Astrocyte (in vitro differentiated cells and primary cell): ENCODE measurements at regions not wholly inside any gene's neighbourhood (a gene's known extent, or its start where the extent isn't known, plus 50 kb on each side); places are given as distances from the start of the nearest gene placed in this dataset.

Experiments
- DNase-seq: peaks from one replicate; pipeline ENCODE4 v3.0.0-alpha.2; 2010; ENCODE audit warnings: low read depth
- FAIRE-seq: peaks from 2 replicates; lab custom pipeline; 2011; peaks lifted over from hg19 to GRCh38; lab: Jason Lieb, UNC
- H2AFZ ChIP-seq: 2 replicates; pipeline ENCODE4 v1.6.0; 2012; ENCODE audit warnings: low read depth, low read length, inconsistent platforms
- H3K27ac ChIP-seq: 2 replicates; pipeline ENCODE4 v1.5.1; 2011; ENCODE audit warnings: low read depth, low read length, inconsistent platforms
- H3K27me3 ChIP-seq: 2 replicates; pipeline ENCODE4 v1.6.0; 2011; ENCODE audit warnings: low read length, inconsistent platforms; ENCODE audit not compliant: insufficient read depth
- H3K36me3 ChIP-seq: 2 replicates; pipeline ENCODE4 v1.5.1; 2011; ENCODE audit warnings: low read length, inconsistent platforms; ENCODE audit not compliant: insufficient read depth
- H3K4me1 ChIP-seq: 2 replicates; pipeline ENCODE4 v1.5.1; 2011; ENCODE audit warnings: low read length, inconsistent platforms; ENCODE audit not compliant: insufficient read depth
- H3K4me2 ChIP-seq: 2 replicates; pipeline ENCODE4 v1.6.0; 2012; ENCODE audit warnings: low read length, inconsistent platforms
- H3K4me3 ChIP-seq: 2 replicates; pipeline ENCODE4 v1.5.1; 2011; ENCODE audit warnings: low read depth, mild to moderate bottlenecking, low read length, inconsistent platforms; ENCODE audit not compliant: insufficient read depth
- H3K79me2 ChIP-seq: 2 replicates; pipeline ENCODE4 v1.6.0; 2012; ENCODE audit warnings: mild to moderate bottlenecking, low read length, inconsistent platforms; ENCODE audit not compliant: insufficient read depth
- H3K9ac ChIP-seq: 2 replicates; pipeline ENCODE4 v1.6.0; 2012; ENCODE audit warnings: mild to moderate bottlenecking, low read length, inconsistent platforms
- H3K9me3 ChIP-seq: 2 replicates; pipeline ENCODE4 v1.5.1; 2012; ENCODE audit warnings: low read depth, mild to moderate bottlenecking, low read length, inconsistent platforms; ENCODE audit not compliant: insufficient read depth
- H4K20me1 ChIP-seq: 2 replicates; pipeline ENCODE4 v1.6.0; 2012; ENCODE audit warnings: low read length, inconsistent platforms; ENCODE audit not compliant: insufficient read depth
- H3K27ac Mint-ChIP-seq: one replicate; pipeline ENCODE4 v1.8.0; 2021; ENCODE audit warnings: mild to moderate bottlenecking, mixed read lengths; ENCODE audit not compliant: unreplicated experiment
- H3K27me3 Mint-ChIP-seq: one replicate; pipeline ENCODE4 v1.8.0; 2021; ENCODE audit warnings: low read depth, mixed read lengths; ENCODE audit not compliant: unreplicated experiment
- H3K36me3 Mint-ChIP-seq: one replicate; pipeline ENCODE4 v1.8.0; 2021; ENCODE audit warnings: low read depth, mixed read lengths; ENCODE audit not compliant: unreplicated experiment
- H3K4me1 Mint-ChIP-seq: one replicate; pipeline ENCODE4 v1.8.0; 2021; ENCODE audit warnings: low read depth, mixed read lengths; ENCODE audit not compliant: unreplicated experiment
- H3K4me3 Mint-ChIP-seq: one replicate; pipeline ENCODE4 v1.8.0; 2021; ENCODE audit warnings: mild to moderate bottlenecking, moderate library complexity, mixed read lengths; ENCODE audit not compliant: unreplicated experiment
- H3K9me3 Mint-ChIP-seq: one replicate; pipeline ENCODE4 v1.8.0; 2021; ENCODE audit warnings: mild to moderate bottlenecking, mixed read lengths; ENCODE audit not compliant: unreplicated experiment
- EZH2 ChIP-seq: IDR thresholded peaks from 2 replicates; pipeline ENCODE4 v1.6.1; 2012; ENCODE audit warnings: mild to moderate bottlenecking, low read length, inconsistent platforms; ENCODE audit not compliant: insufficient read depth
- TF ChIP-seq, protein P1 (sequence below): IDR thresholded peaks from 2 replicates; pipeline ENCODE4 v1.5.1; 2011; ENCODE audit warnings: low read depth, mild to moderate bottlenecking, inconsistent platforms, low read length, moderate library complexity; ENCODE audit not compliant: insufficient read depth

DNA sequence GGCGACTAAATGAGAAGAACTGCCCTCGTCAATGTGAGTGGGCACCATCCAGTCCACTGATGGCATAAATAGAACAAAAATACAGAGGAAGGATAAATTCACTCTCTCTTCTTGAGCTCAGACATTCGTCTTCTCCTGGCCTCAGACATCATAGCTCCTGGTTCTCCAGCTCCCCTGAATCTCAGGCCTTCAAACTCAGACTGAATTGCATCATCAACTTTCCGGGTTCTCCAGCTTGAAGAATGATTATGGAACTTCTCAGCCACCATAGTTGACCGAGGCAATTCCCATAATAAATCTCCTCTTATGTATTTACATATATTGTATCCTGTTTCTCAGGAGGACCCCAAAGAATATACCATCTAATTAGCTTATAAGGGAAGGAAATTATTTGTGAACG, 55.0 kb upstream of the FNDC3A start:
- FAIRE-seq, result no peak
- Mint-ChIP-seq H3K27me3 (peaks cover 3% of the 10 kb centered on the region), H3K4me1 (no peaks in the 10 kb centered on the region), H3K27ac (no peak overlapping the region), H3K36me3 (no peaks in the 10 kb centered on the region), H3K9me3 (no peaks in the 10 kb centered on the region), H3K4me3 (no peak overlapping the region)
- Histone ChIP-seq H3K27me3 (no peaks in the 10 kb centered on the region), H3K36me3 (no peaks in the 10 kb centered on the region), H3K9me3 (no peaks in the 10 kb centered on the region), H3K4me3 (no peak overlapping the region), H2AFZ (no peak overlapping the region), H3K4me2 (no peak overlapping the region), H4K20me1 (no peaks in the 10 kb centered on the region), H3K4me1 (no peaks in the 10 kb centered on the region), H3K79me2 (no peaks in the 10 kb centered on the region), H3K27ac (no peak overlapping the region), H3K9ac (no peak overlapping the region)
- TF ChIP-seq EZH2, result no peak
- TF ChIP-seq, protein P1, sequence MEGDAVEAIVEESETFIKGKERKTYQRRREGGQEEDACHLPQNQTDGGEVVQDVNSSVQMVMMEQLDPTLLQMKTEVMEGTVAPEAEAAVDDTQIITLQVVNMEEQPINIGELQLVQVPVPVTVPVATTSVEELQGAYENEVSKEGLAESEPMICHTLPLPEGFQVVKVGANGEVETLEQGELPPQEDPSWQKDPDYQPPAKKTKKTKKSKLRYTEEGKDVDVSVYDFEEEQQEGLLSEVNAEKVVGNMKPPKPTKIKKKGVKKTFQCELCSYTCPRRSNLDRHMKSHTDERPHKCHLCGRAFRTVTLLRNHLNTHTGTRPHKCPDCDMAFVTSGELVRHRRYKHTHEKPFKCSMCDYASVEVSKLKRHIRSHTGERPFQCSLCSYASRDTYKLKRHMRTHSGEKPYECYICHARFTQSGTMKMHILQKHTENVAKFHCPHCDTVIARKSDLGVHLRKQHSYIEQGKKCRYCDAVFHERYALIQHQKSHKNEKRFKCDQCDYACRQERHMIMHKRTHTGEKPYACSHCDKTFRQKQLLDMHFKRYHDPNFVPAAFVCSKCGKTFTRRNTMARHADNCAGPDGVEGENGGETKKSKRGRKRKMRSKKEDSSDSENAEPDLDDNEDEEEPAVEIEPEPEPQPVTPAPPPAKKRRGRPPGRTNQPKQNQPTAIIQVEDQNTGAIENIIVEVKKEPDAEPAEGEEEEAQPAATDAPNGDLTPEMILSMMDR, result no peak
- no peak for DNase-seq

DNA sequence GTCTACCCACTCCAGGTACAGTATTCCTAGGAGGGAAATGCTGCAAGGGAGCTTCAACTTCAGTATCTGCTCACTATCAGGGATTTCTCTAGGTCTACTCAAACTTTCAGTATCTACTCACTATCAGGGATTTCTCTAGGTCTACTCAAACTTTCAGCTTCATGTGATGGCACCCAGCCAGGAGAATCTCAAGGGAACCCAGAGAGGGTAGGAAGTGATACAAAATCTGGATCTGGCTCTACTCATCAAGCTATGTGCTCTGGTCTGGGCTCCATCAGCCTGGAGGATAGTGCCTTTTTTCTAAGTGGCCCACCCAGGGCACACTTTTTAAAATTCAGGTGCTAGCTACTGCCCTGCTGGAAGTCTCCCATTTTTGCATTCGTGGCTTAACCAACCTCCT, 52.3 kb upstream of the FNDC3A start:
- no peaks in the 10 kb centered on the region for H3K27me3 ChIP-seq
- Mint-ChIP-seq H3K36me3 (no peaks in the 10 kb centered on the region), H3K4me3 (no peak overlapping the region), H3K4me1 (no peaks in the 10 kb centered on the region), H3K9me3 (no peaks in the 10 kb centered on the region), H3K27ac (no peak overlapping the region), H3K27me3 (peaks cover 3% of the 10 kb centered on the region)
- H3K4me1 ChIP-seq, result no peaks in the 10 kb centered on the region
- no peaks in the 10 kb centered on the region for H3K79me2 ChIP-seq
- H3K4me3 ChIP-seq, result no peak overlapping the region
- FAIRE-seq (no peak), DNase-seq (no peak)
- H3K36me3 ChIP-seq, result no peaks in the 10 kb centered on the region
- H2AFZ ChIP-seq, result no peak overlapping the region
- no peaks in the 10 kb centered on the region for H4K20me1 ChIP-seq
- H3K9me3 ChIP-seq, result no peaks in the 10 kb centered on the region
- no peak overlapping the region for H3K9ac ChIP-seq
- TF ChIP-seq EZH2, result no peak
- TF ChIP-seq, protein P1, result no peak
- H3K4me2 ChIP-seq, result no peak overlapping the region
- no peak overlapping the region for H3K27ac ChIP-seq

DNA sequence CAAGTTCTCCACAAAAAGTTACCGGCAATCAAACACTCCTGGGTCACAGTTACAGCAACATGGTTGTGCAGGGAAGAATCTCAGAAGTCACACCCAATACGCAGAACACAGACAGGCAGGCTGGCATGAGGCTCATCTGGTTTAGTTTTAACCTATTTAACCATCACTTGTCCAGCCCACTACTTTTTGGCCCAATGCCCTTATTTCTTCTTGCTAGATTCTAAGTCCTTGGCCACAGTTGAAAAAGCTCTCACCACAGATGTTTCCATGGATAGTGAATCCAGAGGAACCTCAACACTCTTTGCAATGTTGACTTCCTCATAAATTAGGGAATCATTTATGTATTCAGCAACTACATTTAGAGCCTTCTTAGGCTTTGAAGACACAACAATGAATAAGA, 50.7 kb upstream of the FNDC3A start:
- H3K27me3 Mint-ChIP-seq, result no peaks in the 10 kb centered on the region

More for the DNA sequence above, 50.7 kb upstream of the FNDC3A start:
- Histone ChIP-seq H3K4me2 (no peak overlapping the region), H3K79me2 (no peaks in the 10 kb centered on the region), H3K4me3 (no peak overlapping the region), H3K27ac (no peak overlapping the region), H3K36me3 (no peaks in the 10 kb centered on the region), H3K4me1 (no peaks in the 10 kb centered on the region), H3K9me3 (no peaks in the 10 kb centered on the region), H3K27me3 (no peaks in the 10 kb centered on the region), H2AFZ (no peak overlapping the region), H4K20me1 (no peaks in the 10 kb centered on the region), H3K9ac (no peak overlapping the region)
- FAIRE-seq, result no peak
- H3K4me1 Mint-ChIP-seq, result no peaks in the 10 kb centered on the region
- no peaks in the 10 kb centered on the region for H3K9me3 Mint-ChIP-seq
- no peak overlapping the region for H3K4me3 Mint-ChIP-seq
- H3K27ac Mint-ChIP-seq, result no peak overlapping the region
- H3K36me3 Mint-ChIP-seq, result no peaks in the 10 kb centered on the region
- no peak for DNase-seq
- TF ChIP-seq, protein P1, result no peak
- no peak for TF ChIP-seq EZH2
